Left colon (tissue), 2 donors: ENCODE measurements at regions not wholly inside any gene's neighbourhood (a gene's known extent, or its start where the extent isn't known, plus 50 kb on each side); places are given as distances from the start of the nearest gene placed in this dataset.
A peak's percentile ranks its signal among the peaks of the same experiment; 100 is the strongest.
"Not testable (repeated sequence)": the region's sequence is repeated elsewhere in the genome, so short reads cannot be mapped to it uniquely, and the experiment has no call there.

ENCODE experiments used
- ATAC-seq: fragments of 200-7000 bp; cut with Tn5 transposase; one replicate; pipeline ENCODE4 v1.9.1; 2020; ENCODE audit warnings: mild to moderate bottlenecking, moderate library complexity
- DNase-seq, 2 donors: peaks; one replicate each; pipeline ENCODE4 v3.0.0-alpha.2; 2020
- intact Hi-C, 2 donors: fragments of 100-400 bp; cut with DNase I in 1 of 2; cut with micrococcal nuclease in 1 of 2; formaldehyde crosslinking; loops; one replicate each; pipeline versions ENCODE4 v1.11.2 to v1.14.0; 2022; cut with DNase I, micrococcal nuclease
- donor health status: DM: no; HTN: no; CAD: no.
- donor health status: DM: yes; HTN: yes; CAD: no.

GRCh38 chr2:154576699-154577098 is 121.8 kb upstream of the KCNJ3 start:
- DNase-seq, intact Hi-C loops: not testable (repeated sequence)

GRCh38 chr2:154577390-154577789 is 121.1 kb upstream of the KCNJ3 start:
- intact Hi-C loops: no loop called here
- DNase-seq (no peak), ATAC-seq (no peak)

More at GRCh38 chr2:154576699-154577098, 121.8 kb upstream of the KCNJ3 start:
- ATAC-seq: not testable (repeated sequence)

DNA sequence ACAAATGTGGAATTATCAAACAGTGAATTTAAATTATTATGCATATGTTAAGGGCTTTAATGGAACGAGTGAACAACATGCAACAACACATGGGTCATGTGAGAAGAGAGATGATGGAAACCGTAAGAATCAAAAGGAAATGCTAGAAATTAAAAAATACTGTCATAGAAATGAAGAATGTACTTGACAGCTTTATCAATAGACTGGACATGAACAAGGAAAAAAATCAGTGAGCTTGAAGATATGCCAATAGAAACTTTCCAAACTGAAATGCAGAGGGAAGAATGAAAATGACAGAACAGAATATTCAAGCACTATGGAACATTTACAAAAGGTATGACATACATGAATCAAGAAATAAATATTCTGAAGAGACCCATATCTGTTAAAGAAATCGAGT is 117.7 kb upstream of the KCNJ3 start:
- DNase-seq (no peak), ATAC-seq (no peak)
- intact Hi-C loops: no loop called here

DNA sequence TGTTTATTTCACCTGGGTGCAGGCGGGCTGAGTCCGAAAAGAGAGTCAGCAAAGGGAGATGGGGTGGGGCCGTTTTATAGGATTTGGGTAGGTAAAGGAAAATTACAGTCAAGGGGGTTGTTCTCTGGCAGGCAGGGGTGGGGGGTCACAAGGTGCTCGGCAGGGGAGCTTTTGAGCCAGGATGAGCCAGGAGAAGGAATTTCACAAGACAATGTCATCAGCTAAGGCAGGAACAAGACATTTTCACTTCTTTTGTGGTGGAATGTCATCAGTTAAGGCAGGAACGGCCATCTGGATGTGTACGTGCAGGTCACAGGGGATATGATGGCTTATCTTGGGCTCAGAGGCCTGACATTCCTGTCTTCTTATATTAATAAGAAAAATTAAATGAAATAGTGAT is 115.8 kb upstream of the KCNJ3 start:
- ATAC-seq, DNase-seq, intact Hi-C loops: not testable (repeated sequence)

GRCh38 chr2:154583274-154583673 is 115.2 kb upstream of the KCNJ3 start:
- ATAC-seq, DNase-seq, intact Hi-C loops: not testable (repeated sequence)

DNA sequence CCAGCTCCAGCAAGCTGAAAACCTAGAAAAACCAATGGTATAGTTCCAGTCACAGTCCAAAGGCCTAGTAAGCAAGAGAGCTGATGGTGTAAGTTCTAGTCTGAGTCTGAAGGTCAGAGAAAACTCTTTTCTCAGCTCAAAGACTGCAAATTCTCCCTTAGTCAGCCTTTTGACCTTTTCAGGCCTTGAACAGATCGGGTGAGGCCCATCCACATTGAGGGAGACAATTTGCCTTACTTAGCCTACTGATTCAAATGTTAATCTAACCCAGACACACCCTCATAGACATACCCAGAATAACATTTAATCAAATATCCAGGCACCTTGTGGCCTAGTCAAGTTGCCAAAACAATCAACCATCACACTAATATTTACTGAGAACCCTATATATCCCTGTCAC is 110.8 kb upstream of the KCNJ3 start:
- ATAC-seq (no peak), DNase-seq (no peak)
- intact Hi-C loops: no loop called here

DNA sequence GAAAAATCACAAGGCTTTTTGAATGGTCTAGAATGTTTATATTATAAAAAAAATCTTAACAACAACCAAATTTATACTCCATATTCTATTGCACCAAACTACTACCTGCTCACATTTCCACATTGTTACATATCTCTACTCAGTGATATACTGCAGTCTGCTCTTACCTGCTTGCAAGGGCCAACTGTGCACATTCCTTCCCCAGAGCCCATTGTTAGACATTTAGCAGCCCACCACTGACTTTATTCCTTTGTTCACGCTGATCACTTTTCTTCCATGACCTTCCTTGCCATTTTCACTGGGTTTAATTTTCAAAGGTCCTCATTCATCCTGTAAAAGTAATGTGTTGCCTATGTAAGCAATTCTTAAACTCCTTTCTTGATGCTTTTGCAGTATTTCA is 109.7 kb upstream of the KCNJ3 start:
- ATAC-seq: no peak
- DNase-seq: no peak
- intact Hi-C loops: no loop called here

- no peak for ATAC-seq
- intact Hi-C loops: no loop called here
- no peak for DNase-seq
Observed at GRCh38 chr2:154589514-154589913, 109.0 kb upstream of the KCNJ3 start.

DNA sequence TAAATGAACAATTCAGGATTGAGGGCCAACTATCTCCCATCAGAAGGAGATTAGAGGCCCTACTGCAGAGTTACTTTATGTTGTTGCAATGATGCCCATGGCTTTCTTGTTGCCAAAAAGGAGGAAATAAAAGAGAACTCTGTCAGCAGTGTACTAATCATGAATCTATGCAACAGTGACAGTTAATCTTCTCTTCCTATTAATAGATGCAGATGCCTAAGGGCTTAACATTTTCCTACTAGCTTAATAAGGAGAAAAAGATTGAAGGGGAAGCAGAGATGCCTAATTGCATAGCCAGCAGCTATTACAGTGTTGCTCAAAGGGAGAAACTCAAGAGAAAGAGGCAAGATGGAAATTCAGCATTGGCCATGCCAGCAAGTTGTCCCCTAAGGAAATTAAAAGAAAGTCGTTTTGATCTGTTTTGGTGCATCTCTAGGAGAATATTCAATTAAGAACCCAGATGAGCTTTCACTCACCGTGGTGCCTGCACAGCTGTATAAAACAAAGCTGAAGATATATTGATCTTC is 107.1 kb upstream of the KCNJ3 start:
- ATAC-seq: no peak
- intact Hi-C loops: no loop called here
- no peak for DNase-seq

GRCh38 chr2:154599189-154599588 is 99.3 kb upstream of the KCNJ3 start:
- intact Hi-C loops: no loop called here
- no peak for ATAC-seq
- DNase-seq: no peak

GRCh38 chr2:154600927-154601494 is 97.5 kb upstream of the KCNJ3 start:
- DNase-seq (no peak), ATAC-seq (no peak)
- intact Hi-C loops: no loop called here

DNA sequence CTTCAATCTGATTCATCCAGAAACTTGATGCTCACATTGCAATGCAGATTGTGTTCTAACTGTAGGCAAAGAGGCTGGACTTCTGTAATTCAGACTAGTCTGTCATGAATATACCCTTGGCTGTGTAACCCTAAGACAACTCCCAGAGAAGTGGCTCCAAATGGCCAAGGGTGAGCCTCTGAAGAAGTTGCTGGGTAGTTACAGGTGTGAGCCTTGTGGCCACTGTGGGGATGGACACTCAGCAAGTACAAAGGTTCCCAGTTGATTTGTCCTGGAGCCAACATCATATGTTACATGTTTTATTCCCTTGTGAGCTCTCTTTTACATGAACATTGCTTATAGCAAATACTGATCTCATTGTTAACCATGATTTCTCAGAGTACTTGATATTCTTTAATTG is 94.8 kb upstream of the KCNJ3 start:
- no peak for ATAC-seq
- intact Hi-C loops: no loop called here
- DNase-seq: no peak

GRCh38 chr2:154608438-154608837 is 90.1 kb upstream of the KCNJ3 start:
- ATAC-seq: no peak
- intact Hi-C loops: no loop called here
- no peak for DNase-seq

DNA sequence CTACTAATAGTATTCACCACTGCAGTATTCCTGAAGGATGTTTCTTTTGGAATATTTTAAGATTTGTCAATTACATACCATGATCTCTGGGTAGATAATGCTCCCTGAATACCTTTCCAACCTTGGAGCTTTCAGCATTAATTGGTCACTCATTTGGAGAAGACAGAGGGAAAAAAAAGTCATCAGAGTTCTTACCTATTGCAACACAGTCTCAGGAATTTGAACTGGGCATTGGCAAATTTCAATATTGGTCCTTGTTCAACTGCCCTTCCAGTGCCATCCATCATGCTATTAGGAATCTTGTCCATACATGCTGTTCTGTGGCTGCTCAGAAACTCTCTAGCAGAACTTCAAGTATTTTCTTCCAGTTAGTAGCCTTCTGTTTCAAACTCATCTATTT is 83.6 kb upstream of the KCNJ3 start:
- intact Hi-C loops: no loop called here

DNA sequence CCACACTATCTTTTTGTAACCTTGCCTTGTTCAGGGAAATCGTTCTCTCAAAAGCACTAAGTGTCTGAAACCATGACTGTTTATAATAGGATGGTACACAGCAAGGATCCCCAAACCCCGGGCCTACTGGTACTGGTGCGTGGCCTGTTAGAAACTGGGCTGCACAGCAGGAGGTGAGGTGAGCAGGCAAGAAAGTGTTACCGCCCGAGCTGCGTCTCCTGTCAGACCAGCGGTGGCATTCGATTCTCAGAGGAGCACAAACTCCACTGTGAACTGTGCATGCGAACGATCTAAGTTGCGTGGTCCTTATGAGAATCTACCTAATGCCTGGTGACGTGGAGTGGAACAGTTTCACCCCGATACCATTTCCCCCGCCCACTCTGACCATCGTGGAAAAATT is 81.8 kb upstream of the KCNJ3 start:
- DNase-seq: no peak
- no peak for ATAC-seq
- intact Hi-C loops: no loop called here

More for the DNA sequence above, 83.6 kb upstream of the KCNJ3 start:
- DNase-seq (no peak), ATAC-seq (no peak)

DNA sequence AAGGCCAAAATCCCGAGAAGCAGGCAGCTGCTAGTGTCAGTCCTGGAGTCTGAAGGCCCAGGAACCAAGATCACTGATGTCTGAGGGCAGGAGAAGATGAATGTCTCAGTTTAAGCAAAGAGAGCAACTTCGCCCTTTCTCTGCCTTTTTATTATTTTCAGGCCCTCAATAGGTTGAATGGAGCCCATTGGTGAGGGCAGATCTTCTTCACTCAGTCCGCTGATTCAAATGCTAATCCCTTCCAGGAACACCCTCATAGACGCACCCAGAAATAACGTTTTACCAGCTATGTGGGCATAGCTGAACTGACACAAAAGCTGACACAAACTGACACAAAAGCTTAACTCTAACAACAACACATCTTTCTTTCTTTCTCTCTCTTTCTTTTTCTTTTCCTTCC is 78.0 kb upstream of the KCNJ3 start:
- intact Hi-C loops: loop anchor here in 1 of 2 donors (10.0 kb wide), 1 partner anchor 694 kb away; no protein-coding TSS in a partner anchor
- DNase-seq (no peak), ATAC-seq (no peak)

- intact Hi-C loops: loop anchor here in 1 of 2 donors (10.0 kb wide), 1 partner anchor 691 kb away; no protein-coding TSS in a partner anchor
- peak; percentile 43 for ATAC-seq
- DNase-seq: peak in 1 of 2 donors; percentile 25
Observed at GRCh38 chr2:154623819-154624218, 74.7 kb upstream of the KCNJ3 start.

DNA sequence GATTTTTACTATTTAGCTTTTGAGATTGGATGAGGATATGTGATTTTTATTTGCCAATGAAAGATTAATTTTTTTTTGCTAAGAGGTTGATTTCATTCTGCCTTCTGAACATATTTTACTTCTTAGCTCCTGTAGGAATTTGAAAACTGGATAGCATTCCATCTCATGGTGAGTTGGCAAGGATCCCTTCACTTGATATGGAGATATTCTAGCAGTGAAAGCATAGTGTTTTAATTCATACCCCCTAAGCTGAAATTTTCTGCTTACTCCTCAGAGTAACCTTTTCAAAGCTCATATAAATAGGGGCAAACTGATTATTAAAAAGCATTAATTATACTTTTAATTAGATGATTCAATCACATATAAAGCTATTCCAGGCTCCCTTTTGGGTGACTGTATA is 61.0 kb upstream of the KCNJ3 start:
- ATAC-seq (no peak), DNase-seq (no peak)
- intact Hi-C loops: no loop called here

- intact Hi-C loops: no loop called here
- ATAC-seq: no peak
- DNase-seq: no peak
Observed at GRCh38 chr2:154638783-154639182, 59.7 kb upstream of the KCNJ3 start.

DNA sequence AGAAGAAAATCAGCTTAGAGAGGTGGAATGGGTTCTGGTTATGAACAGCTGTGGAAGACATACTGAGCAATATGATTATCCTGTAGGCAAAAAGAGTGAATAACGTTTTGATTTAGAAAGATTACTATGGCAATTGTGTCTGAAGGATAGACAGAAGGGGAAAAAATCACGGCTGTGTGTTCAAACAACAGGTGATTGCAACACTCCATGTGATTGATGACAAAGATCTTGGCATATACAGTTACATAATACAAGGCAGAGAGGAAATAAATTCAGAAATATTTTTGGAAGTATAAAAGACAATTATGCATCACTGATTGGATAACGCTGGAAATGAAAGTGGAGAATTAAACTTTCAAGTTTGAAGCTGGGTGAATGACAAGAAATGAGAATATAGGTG is 58.5 kb upstream of the KCNJ3 start:
- intact Hi-C loops: no loop called here
- ATAC-seq (no peak), DNase-seq (no peak)
